Ishikawa (cell line): ENCODE measurements at regions not wholly inside any gene's neighbourhood (a gene's known extent, or its start where the extent isn't known, plus 50 kb on each side); places are given as distances from the start of the nearest gene placed in this dataset.

Experiments used
- CEBPB ChIP-seq: IDR thresholded peaks from 2 replicates; pipeline ENCODE4 v1.6.1; 2012
- CREB1 ChIP-seq: IDR thresholded peaks from 2 replicates; pipeline ENCODE4 v1.6.1; 2012; ENCODE audit warnings: low read depth
- TAF1 ChIP-seq: IDR thresholded peaks from 2 replicates; pipeline ENCODE4 v1.6.1; 2012; ENCODE audit warnings: low read depth, mild to moderate bottlenecking
- YY1 ChIP-seq: IDR thresholded peaks from 2 replicates; pipeline ENCODE4 v1.6.1; 2012; ENCODE audit warnings: low read depth
- TF ChIP-seq, protein P1 (sequence below): IDR thresholded peaks from 2 replicates; pipeline ENCODE4 v1.6.1; 2012; ENCODE audit warnings: low read depth, mild to moderate bottlenecking
- TF ChIP-seq, protein P2 (sequence below): IDR thresholded peaks from 2 replicates; pipeline ENCODE4 v1.6.1; 2012

DNA sequence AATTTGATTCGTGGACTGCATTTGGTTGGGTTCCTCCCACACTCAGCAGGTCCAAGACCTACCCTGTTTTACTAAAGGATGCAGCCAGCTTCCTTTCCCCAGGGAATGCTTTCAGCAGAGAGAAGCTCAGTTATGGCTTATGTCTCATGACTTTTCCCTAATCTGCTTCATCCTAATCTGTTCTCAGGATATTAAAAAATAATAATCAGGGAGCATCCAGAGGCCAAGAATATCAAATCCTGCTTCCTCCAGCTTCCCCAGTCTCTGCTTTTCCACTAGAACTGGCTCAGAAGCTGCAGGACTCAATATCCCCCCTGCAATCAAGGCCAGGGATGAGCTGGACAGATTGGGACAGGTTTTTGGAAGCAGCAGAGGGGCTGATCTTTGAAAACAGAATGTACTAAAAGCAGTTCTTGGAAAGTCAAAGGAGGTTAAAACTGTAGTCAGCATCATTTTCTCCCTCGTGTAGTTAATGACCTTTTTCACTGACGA is 326.9 kb upstream of the TNP1 start:
- TF ChIP-seq, protein P1, sequence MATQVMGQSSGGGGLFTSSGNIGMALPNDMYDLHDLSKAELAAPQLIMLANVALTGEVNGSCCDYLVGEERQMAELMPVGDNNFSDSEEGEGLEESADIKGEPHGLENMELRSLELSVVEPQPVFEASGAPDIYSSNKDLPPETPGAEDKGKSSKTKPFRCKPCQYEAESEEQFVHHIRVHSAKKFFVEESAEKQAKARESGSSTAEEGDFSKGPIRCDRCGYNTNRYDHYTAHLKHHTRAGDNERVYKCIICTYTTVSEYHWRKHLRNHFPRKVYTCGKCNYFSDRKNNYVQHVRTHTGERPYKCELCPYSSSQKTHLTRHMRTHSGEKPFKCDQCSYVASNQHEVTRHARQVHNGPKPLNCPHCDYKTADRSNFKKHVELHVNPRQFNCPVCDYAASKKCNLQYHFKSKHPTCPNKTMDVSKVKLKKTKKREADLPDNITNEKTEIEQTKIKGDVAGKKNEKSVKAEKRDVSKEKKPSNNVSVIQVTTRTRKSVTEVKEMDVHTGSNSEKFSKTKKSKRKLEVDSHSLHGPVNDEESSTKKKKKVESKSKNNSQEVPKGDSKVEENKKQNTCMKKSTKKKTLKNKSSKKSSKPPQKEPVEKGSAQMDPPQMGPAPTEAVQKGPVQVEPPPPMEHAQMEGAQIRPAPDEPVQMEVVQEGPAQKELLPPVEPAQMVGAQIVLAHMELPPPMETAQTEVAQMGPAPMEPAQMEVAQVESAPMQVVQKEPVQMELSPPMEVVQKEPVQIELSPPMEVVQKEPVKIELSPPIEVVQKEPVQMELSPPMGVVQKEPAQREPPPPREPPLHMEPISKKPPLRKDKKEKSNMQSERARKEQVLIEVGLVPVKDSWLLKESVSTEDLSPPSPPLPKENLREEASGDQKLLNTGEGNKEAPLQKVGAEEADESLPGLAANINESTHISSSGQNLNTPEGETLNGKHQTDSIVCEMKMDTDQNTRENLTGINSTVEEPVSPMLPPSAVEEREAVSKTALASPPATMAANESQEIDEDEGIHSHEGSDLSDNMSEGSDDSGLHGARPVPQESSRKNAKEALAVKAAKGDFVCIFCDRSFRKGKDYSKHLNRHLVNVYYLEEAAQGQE, result no peak
- TF ChIP-seq CEBPB (no peak), TAF1 (no peak), YY1 (no peak), CREB1 (no peak)
- TF ChIP-seq, protein P2, sequence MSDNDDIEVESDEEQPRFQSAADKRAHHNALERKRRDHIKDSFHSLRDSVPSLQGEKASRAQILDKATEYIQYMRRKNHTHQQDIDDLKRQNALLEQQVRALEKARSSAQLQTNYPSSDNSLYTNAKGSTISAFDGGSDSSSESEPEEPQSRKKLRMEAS, result no peak
